Heart right ventricle (tissue), 16 donors: ENCODE measurements at regions not wholly inside any gene's neighbourhood (a gene's known extent, or its start where the extent isn't known, plus 50 kb on each side); places are given as distances from the start of the nearest gene placed in this dataset.
"Not testable (repeated sequence)": the region's sequence is repeated elsewhere in the genome, so short reads cannot be mapped to it uniquely, and the experiment has no call there.

Source experiments
- ATAC-seq, 8 donors: fragments of 200-7000 bp; cut with Tn5 transposase; one replicate each; pipeline ENCODE4 v1.9.1; 2020; ENCODE audit warnings: mild to moderate bottlenecking in 8 of 8, moderate library complexity in 8 of 8, moderate number of reproducible peaks in 1 of 8
- DNase-seq, 2 donors: peaks; one replicate each; pipeline ENCODE4 v3.0.0-alpha.2; 2020
- H3K27ac ChIP-seq, 10 donors: fragments of 200-600 bp; sonication (generic) in 2 of 10; one replicate each; pipeline versions ENCODE4 v1.5.0 to v1.8.0; 2020 to 2022; ENCODE audit warnings: mild to moderate bottlenecking in 3 of 10
- H3K27me3 ChIP-seq, 7 donors: fragments of 200-600 bp; one replicate each; pipeline ENCODE4 v1.8.0; 2021 to 2022; ENCODE audit warnings: mild to moderate bottlenecking in 2 of 7
- H3K36me3 ChIP-seq, 9 donors: fragments of 200-600 bp; sonication (generic) in 1 of 9; one replicate each; pipeline versions ENCODE4 v1.5.0 to v1.8.0; 2020 to 2022; ENCODE audit warnings: mild to moderate bottlenecking in 2 of 9
- H3K4me1 ChIP-seq, 9 donors: fragments of 200-600 bp; sonication (generic) in 1 of 9; one replicate each; pipeline versions ENCODE4 v1.5.0 to v1.8.0; 2020 to 2022; ENCODE audit warnings: mild to moderate bottlenecking in 4 of 9
- H3K4me3 ChIP-seq, 10 donors: fragments of 200-600 bp; sonication (generic) in 2 of 10; one replicate each; pipeline versions ENCODE4 v1.5.0 to v1.8.0; 2020 to 2022; ENCODE audit warnings: mild to moderate bottlenecking in 7 of 10, moderate library complexity in 2 of 10
- H3K9me3 ChIP-seq, 11 donors: fragments of 200-600 bp in 10 of 11; sonication (generic) in 2 of 11; one replicate each; pipeline versions ENCODE4 v1.5.0 to v1.8.0; 2013 to 2022; ENCODE audit warnings: mild to moderate bottlenecking in 2 of 11, control low read depth in 1 of 11, moderate library complexity in 1 of 11
- WGBS, 2 donors: extraction: QIAGEN DNeasy Blood & Tissue Kit; methylation state at CpG; one replicate each; pipeline ENCODE4 v1.1.7; 2013; ENCODE audit warnings: inconsistent platforms in 1 of 2; 5-methylcytosine and 5-hydroxymethylcytosine counted together
- intact Hi-C, 10 donors: fragments of 100-400 bp; cut with DNase I; formaldehyde crosslinking; loops; one replicate each; pipeline versions ENCODE4 v1.11.1 to v1.14.2; 2022
- TF ChIP-seq, protein P1 (sequence below), 9 donors: fragments of 200-600 bp; sonication (generic) in 2 of 9; IDR thresholded peaks; one replicate each; pipeline versions ENCODE4 v1.5.0 to v1.8.0; 2021 to 2022; ENCODE audit warnings: antibody characterized with exemption in 9 of 9, mild to moderate bottlenecking in 5 of 9, moderate library complexity in 1 of 9
- donor health status: Arrhythmogenic right ventricular cardiomyopathy.
- donor health status: ischemic (EF 13 %, LVEDD 7.1; RV severe dilation, severe dysfunction).
- donor health status: healthy with polysubstance abuse.
- donor health status: DM: no; HTN: yes; CAD: no.
- donor health status: DM: no; HTN: no; CAD: no.
- donor health status: ischemic (EF 25% LVEDD 6.9; RV normal size, moderate dysfunction).
- donor health status: ischemic (EF 25% LVEDD 5.7; RV mildly dilated, moderate dysfunction).
- donor health status: healthy.
- donor health status: DM: yes; HTN: yes; CAD: no.
- donor health status: Ischemic cardiomyopathy.
- donor health status: ischemic (EF 35%, LVEDD 5.7; RV mildly dilated, moderate dysfunction).
- donor health status: nonischemic (EF 11% LVEDD 7.7; RV severe dilation, severe dysfunction).
- donor health status: DM: yes; HTN: yes; CAD: no.
- donor health status: PGD.
- donor health status: ischemic (EF 29% LVEDD 5.4; RV normal size, mild dysfunction).
- donor health status: nonischemic (EF 23%, LVEDD 6.1; RV moderate dilation, normal function).

DNA sequence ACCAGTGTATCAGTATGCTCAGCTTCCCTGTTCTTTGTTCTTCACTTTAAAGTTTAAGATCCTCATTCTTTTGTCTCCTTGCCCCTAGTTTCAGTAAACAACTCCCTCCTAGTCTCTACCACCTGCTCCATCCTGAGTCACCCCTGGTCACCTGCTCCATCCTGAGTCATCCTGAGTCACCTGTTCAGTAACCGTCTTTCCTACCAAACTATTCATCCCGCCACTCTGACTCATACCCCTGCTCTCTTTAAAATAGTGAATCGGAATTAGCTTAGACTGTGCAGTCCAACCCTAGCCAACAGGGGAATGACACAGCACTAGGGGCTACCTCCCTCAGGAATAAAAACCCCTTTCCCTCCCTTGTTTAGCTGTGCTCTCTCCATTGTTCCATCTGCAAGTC is 888.1 kb upstream of the MDGA2 start:
- Histone ChIP-seq H3K9me3 (peaks cover 0 to 14% (median 0%) of the 10 kb centered on the region in 11 donors), H3K4me1 (no peaks in the 10 kb centered on the region), H3K27ac (no peak overlapping the region), H3K4me3 (no peak overlapping the region), H3K27me3 (no peaks in the 10 kb centered on the region), H3K36me3 (no peaks in the 10 kb centered on the region)
- no peak for ATAC-seq
- no peak for DNase-seq
- intact Hi-C loops = no loop called here
- 89 to 93% methylated on average over 3 of the region's 3 CpGs for WGBS, 2 donors
- TF ChIP-seq, protein P1, sequence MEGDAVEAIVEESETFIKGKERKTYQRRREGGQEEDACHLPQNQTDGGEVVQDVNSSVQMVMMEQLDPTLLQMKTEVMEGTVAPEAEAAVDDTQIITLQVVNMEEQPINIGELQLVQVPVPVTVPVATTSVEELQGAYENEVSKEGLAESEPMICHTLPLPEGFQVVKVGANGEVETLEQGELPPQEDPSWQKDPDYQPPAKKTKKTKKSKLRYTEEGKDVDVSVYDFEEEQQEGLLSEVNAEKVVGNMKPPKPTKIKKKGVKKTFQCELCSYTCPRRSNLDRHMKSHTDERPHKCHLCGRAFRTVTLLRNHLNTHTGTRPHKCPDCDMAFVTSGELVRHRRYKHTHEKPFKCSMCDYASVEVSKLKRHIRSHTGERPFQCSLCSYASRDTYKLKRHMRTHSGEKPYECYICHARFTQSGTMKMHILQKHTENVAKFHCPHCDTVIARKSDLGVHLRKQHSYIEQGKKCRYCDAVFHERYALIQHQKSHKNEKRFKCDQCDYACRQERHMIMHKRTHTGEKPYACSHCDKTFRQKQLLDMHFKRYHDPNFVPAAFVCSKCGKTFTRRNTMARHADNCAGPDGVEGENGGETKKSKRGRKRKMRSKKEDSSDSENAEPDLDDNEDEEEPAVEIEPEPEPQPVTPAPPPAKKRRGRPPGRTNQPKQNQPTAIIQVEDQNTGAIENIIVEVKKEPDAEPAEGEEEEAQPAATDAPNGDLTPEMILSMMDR (IDR thresholded peaks at IDR 0.05) = no peak

DNA sequence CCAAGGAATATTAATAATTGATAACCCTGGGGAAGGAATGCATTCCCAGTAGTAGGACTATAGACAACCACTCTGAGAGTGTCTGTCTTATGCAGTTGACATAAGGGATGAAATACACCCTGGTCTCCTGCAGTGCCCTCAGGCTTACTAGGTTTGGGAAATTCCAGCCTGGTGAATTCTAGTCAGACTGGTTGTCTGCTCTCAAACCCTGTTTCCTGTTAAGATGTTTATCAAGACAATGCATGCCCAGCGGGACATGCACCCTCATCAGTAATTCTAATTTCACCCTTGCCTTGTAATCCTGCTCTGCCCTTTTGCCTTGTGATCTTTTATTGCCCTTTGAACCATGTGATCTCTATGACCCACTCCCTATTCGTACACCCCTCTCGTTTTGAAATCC is 886.0 kb upstream of the MDGA2 start:
- H3K27ac ChIP-seq, intact Hi-C loops, ATAC-seq, H3K36me3 ChIP-seq, DNase-seq, H3K27me3 ChIP-seq, H3K4me3 ChIP-seq, H3K4me1 ChIP-seq: not testable (repeated sequence)
- 65 to 78% methylated on average over 3 of the region's 3 CpGs for WGBS, 2 donors
- H3K9me3 ChIP-seq = peaks cover 0 to 14% (median 0%) of the 10 kb centered on the region in 11 donors

DNA sequence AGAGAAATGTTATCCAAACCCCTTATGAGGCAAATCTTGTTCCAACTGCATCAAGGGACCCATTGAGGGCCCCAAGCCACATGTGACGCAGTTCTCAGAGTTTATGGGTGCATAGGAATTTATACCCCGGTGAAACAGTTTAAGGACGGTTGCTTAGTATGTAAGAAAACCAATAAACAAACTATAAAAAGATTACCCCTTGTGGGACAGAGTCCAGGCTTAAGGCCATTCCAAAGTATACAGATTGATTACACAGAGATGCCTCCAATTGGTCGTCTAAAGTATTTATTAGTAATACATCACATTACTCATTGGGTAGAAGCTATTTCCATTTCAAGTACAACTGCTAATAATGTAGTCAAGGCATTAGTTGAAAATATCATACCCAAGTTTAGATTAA is 885.0 kb upstream of the MDGA2 start:
- no peaks in the 10 kb centered on the region for H3K4me1 ChIP-seq
- no peak overlapping the region for H3K4me3 ChIP-seq
- no peaks in the 10 kb centered on the region for H3K27me3 ChIP-seq
- peaks cover 0 to 14% (median 0%) of the 10 kb centered on the region in 11 donors for H3K9me3 ChIP-seq
- TF ChIP-seq, protein P1 (IDR thresholded peaks at IDR 0.05) = no peak
- WGBS, 2 donors = 84 to 89% methylated on average over 4 of the region's 4 CpGs
- no peaks in the 10 kb centered on the region for H3K36me3 ChIP-seq
- no peak for DNase-seq
- no peak overlapping the region for H3K27ac ChIP-seq
- intact Hi-C loops = no loop called here
- ATAC-seq = no peak

DNA sequence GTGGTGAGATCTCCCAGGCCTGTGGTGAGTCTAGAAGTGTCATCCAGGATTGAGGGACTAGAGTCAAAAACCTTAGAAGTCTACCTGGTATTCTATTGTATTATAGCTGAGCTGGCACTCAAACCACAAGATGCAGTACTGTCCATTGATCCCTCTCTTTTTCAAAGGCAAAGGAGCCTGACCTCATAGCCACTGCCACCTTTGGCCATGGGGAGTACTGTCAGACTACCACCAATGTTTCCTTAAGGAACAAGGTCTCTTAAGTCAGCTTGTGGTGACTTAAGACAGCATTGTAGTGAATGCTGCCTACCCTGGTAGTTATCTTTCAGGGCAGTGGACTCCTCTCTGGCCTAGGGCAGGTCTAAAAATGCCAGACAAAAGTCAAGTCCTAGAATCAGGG is 878.0 kb upstream of the MDGA2 start:
- no peaks in the 10 kb centered on the region for H3K27me3 ChIP-seq
- no peak overlapping the region for H3K27ac ChIP-seq
- no peak for ATAC-seq
- intact Hi-C loops = no loop called here
- TF ChIP-seq, protein P1 (IDR thresholded peaks at IDR 0.05) = no peak
- H3K9me3 ChIP-seq = peaks cover 0 to 25% (median 0%) of the 10 kb centered on the region in 11 donors
- DNase-seq = no peak
- H3K36me3 ChIP-seq = no peaks in the 10 kb centered on the region
- H3K4me1 ChIP-seq = no peaks in the 10 kb centered on the region
- H3K4me3 ChIP-seq = no peak overlapping the region

DNA sequence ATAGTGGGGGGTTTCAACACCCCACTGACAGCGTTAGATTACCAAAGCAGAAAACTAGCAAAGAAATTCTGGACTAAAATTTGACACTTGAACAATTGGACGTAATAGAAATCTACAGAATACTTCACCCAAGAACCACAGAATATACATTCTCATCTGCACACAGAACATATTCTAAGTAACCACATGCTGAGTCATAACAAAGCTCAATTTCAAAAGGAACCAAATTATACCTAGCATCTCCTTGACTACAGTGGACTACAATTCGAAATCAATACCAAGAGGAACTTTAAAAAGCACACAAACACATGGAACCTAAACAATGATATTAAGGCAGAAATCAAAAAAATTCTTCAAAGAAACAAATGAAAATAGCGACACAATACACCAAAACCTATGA is 871.6 kb upstream of the MDGA2 start:
- TF ChIP-seq, protein P1 (IDR thresholded peaks at IDR 0.05) = no peak
- Histone ChIP-seq H3K27me3 (no peaks in the 10 kb centered on the region), H3K4me3 (no peak overlapping the region), H3K36me3 (no peaks in the 10 kb centered on the region), H3K4me1 (no peaks in the 10 kb centered on the region), H3K9me3 (peaks cover 0 to 17% (median 0%) of the 10 kb centered on the region in 11 donors), H3K27ac (no peak overlapping the region)
- ATAC-seq (no peak), DNase-seq (no peak)
- intact Hi-C loops = no loop called here
- 70 to 84% methylated on average over 4 of the region's 4 CpGs for WGBS, 2 donors
